Loucy (cell line): ENCODE measurements at regions not wholly inside any gene's neighbourhood (a gene's known extent, or its start where the extent isn't known, plus 50 kb on each side); places are given as distances from the start of the nearest gene placed in this dataset.

Experiments
- H2AFZ ChIP-seq: fragments of 200-600 bp; sonication (generic); 2 replicates; pipeline ENCODE4 v1.6.0; 2016; ENCODE audit warnings: antibody characterized with exemption, mild to moderate bottlenecking, low read length, moderate library complexity
- H3F3A ChIP-seq: fragments of 200-600 bp; 2 replicates; pipeline ENCODE4 v1.6.0; 2016; ENCODE audit warnings: antibody characterized with exemption, low read depth, mild to moderate bottlenecking
- H3K27me3 ChIP-seq: fragments of 200-600 bp; sonication (generic); 2 replicates; pipeline ENCODE4 v1.6.1; 2014; ENCODE audit warnings: low read length, mild to moderate bottlenecking; ENCODE audit not compliant: insufficient read depth, poor library complexity, severe bottlenecking
- H3K36me3 ChIP-seq: fragments of 200-600 bp; sonication (generic); 2 replicates; pipeline ENCODE4 v1.6.1; 2016; ENCODE audit warnings: low read length; ENCODE audit not compliant: insufficient read depth
- H3K4me1 ChIP-seq: fragments of 200-600 bp; sonication (generic); 2 replicates; pipeline ENCODE4 v1.5.1; 2014; ENCODE audit warnings: low read length, mild to moderate bottlenecking; ENCODE audit not compliant: insufficient read depth, poor library complexity, severe bottlenecking
- H3K4me2 ChIP-seq: fragments of 200-600 bp; sonication (generic); 2 replicates; pipeline ENCODE4 v1.6.0; 2014; ENCODE audit warnings: antibody characterized with exemption, low read length, low read depth, mild to moderate bottlenecking; ENCODE audit not compliant: poor library complexity, severe bottlenecking
- H3K4me3 ChIP-seq: fragments of 200-600 bp; sonication (generic); 2 replicates; pipeline ENCODE4 v1.5.1; 2014; ENCODE audit warnings: low read length, mild to moderate bottlenecking, mixed read lengths; ENCODE audit not compliant: poor library complexity, severe bottlenecking
- H3K79me2 ChIP-seq: fragments of 200-600 bp; sonication (generic); 2 replicates; pipeline ENCODE4 v1.6.1; 2014; ENCODE audit warnings: low read length; ENCODE audit not compliant: insufficient read depth
- H3K9ac ChIP-seq: fragments of 200-600 bp; sonication (generic); 2 replicates; pipeline ENCODE4 v1.6.0; 2014; ENCODE audit warnings: mild to moderate bottlenecking, low read depth, low read length, moderate library complexity; ENCODE audit not compliant: poor library complexity, severe bottlenecking
- H3K9me2 ChIP-seq: fragments of 200-600 bp; sonication (generic); replicated peaks from 2 replicates; pipeline ENCODE4 v1.6.1; 2016; ENCODE audit warnings: low read depth, low read length, mixed read lengths
- H3K9me3 ChIP-seq: fragments of 200-600 bp; sonication (generic); 2 replicates; pipeline ENCODE4 v1.6.1; 2014; ENCODE audit warnings: mild to moderate bottlenecking, antibody characterized with exemption, low read length, low read depth; ENCODE audit not compliant: insufficient read depth
- H4K20me1 ChIP-seq: fragments of 200-600 bp; sonication (generic); 2 replicates; pipeline ENCODE4 v1.6.0; 2014; ENCODE audit warnings: antibody characterized with exemption, low read length, mild to moderate bottlenecking; ENCODE audit not compliant: insufficient read depth, poor library complexity, severe bottlenecking
- EZH2phosphoT487 ChIP-seq: fragments of 200-600 bp; IDR thresholded peaks from 2 replicates; pipeline ENCODE4 v1.6.1; 2018; ENCODE audit warnings: antibody characterized with exemption, mild to moderate bottlenecking, moderate library complexity, borderline replicate concordance
- TF ChIP-seq, protein P1 (sequence below): fragments of 200-600 bp; sonication (generic); conservative IDR thresholded peaks from 2 replicates; pipeline ENCODE4 v1.5.1; 2014; ENCODE audit warnings: mild to moderate bottlenecking, antibody characterized with exemption, low read length

DNA sequence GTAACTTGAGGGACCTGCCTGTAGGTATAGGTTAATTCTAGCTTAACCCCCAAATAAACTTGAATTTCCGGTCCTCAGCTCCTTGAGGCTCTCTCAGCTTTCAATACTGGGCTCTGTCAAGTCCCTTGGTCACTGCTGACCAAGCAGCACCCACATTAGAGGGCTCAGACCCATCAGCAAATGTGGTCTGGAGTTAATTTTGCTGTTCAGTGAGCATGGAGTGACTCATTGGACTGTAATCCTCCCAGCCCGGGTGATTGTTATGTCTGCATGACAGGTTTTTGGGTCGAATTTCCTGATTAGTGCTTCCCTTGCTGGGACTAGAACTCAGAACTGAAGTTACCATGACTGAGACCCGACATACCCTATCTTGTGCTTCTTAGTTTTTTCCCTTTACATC is 130.6 kb downstream of the URB2 start:
- Histone ChIP-seq H3K4me3 (no peak overlapping the region), H3F3A (no peaks in the 10 kb centered on the region), H3K36me3 (no peaks in the 10 kb centered on the region), H3K9me3 (no peaks in the 10 kb centered on the region), H3K9ac (no peak overlapping the region), H3K9me2 (no peaks in the 10 kb centered on the region), H2AFZ (no peak overlapping the region), H3K4me2 (no peak overlapping the region), H4K20me1 (no peaks in the 10 kb centered on the region), H3K27me3 (no peaks in the 10 kb centered on the region), H3K4me1 (no peaks in the 10 kb centered on the region), H3K79me2 (no peaks in the 10 kb centered on the region)
- no peak for TF ChIP-seq EZH2phosphoT487
- TF ChIP-seq, protein P1, sequence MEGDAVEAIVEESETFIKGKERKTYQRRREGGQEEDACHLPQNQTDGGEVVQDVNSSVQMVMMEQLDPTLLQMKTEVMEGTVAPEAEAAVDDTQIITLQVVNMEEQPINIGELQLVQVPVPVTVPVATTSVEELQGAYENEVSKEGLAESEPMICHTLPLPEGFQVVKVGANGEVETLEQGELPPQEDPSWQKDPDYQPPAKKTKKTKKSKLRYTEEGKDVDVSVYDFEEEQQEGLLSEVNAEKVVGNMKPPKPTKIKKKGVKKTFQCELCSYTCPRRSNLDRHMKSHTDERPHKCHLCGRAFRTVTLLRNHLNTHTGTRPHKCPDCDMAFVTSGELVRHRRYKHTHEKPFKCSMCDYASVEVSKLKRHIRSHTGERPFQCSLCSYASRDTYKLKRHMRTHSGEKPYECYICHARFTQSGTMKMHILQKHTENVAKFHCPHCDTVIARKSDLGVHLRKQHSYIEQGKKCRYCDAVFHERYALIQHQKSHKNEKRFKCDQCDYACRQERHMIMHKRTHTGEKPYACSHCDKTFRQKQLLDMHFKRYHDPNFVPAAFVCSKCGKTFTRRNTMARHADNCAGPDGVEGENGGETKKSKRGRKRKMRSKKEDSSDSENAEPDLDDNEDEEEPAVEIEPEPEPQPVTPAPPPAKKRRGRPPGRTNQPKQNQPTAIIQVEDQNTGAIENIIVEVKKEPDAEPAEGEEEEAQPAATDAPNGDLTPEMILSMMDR = no peak

DNA sequence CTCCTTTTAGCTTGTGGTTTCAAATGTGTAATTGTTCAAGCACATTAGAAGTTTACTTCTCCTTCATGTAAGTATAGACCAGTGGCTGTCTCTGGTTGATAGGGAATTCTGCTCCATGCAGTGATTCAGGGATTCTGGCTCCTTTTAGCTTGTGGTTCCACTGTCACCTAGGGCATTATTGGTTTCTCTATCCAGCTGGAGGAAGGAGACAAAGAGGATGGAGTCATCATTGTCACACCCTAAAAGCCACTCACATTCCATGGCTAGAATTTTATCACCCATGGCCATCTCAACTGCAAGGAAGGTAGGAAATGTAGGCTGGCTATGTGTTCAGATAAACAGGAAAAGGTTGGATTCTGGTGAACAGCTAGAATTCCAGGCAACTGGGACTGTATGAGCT is 131.2 kb downstream of the URB2 start:
- no peaks in the 10 kb centered on the region for H3K9me3 ChIP-seq
- no peaks in the 10 kb centered on the region for H3K36me3 ChIP-seq
- no peak overlapping the region for H3K9ac ChIP-seq
- H3K79me2 ChIP-seq = no peaks in the 10 kb centered on the region
- H3K4me1 ChIP-seq = no peaks in the 10 kb centered on the region
- no peak overlapping the region for H3K4me3 ChIP-seq
- TF ChIP-seq, protein P1 = no peak
- no peak for TF ChIP-seq EZH2phosphoT487
- no peaks in the 10 kb centered on the region for H3K9me2 ChIP-seq
- no peaks in the 10 kb centered on the region for H3K27me3 ChIP-seq
- no peaks in the 10 kb centered on the region for H4K20me1 ChIP-seq
- no peak overlapping the region for H3K4me2 ChIP-seq
- no peak overlapping the region for H2AFZ ChIP-seq
- no peaks in the 10 kb centered on the region for H3F3A ChIP-seq

DNA sequence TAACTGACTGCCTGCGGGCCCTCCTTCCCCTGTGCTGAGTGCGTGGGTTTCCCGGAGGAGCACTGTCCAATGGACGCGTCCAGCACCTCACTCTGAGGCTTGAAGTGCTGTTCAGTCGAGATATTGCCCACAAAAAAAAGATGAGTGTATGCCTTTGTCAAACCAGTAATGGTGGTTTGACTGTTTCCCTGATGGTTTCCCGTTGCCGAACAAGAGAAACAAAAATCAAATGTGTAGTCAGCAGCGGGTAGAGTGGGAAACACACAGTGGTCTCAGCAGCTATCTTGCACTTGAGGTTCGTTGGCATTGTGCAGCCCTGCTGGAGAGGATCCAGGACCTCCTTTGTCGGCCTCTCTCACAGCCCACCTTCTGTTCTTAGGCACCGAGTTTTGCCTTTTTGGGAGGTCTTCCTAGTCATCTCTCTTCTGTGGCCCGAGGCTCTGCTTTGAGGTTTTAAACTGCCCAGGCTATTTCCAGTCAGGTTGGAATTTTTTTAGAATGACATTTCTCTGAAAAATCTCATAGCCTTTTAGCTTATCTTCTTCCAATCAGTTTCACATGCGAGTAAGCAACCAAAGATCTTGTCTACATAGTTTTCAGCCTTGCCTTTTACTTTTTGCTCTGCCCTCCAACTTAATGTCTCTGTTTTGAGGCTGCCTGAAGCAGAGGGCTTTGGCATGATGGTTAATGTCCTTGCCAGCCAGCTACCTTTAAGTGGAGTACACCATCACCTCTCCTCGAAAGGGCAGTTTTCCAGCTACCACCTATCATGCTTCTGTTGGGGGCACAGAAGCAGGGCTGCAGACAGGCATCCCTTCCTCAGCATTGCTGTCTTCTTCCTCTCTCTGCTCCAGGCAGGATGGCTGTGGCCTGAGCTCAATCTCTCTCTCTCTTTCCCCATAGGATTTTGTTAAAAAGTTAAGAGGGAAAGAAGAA is 132.3 kb downstream of the URB2 start:
- H3K4me1 ChIP-seq = no peaks in the 10 kb centered on the region
- H3F3A ChIP-seq = no peaks in the 10 kb centered on the region
- H3K9me2 ChIP-seq = no peaks in the 10 kb centered on the region
- TF ChIP-seq, protein P1 = no peak
- no peak for TF ChIP-seq EZH2phosphoT487
- no peak overlapping the region for H3K4me2 ChIP-seq
- H3K79me2 ChIP-seq = no peaks in the 10 kb centered on the region
- H3K27me3 ChIP-seq = no peaks in the 10 kb centered on the region
- H3K9ac ChIP-seq = no peak overlapping the region
- H3K36me3 ChIP-seq = no peaks in the 10 kb centered on the region
- H3K4me3 ChIP-seq = no peak overlapping the region
- H3K9me3 ChIP-seq = no peaks in the 10 kb centered on the region
- H2AFZ ChIP-seq = no peak overlapping the region
- H4K20me1 ChIP-seq = no peaks in the 10 kb centered on the region
